Activated T-helper 1 cell treated with anti-CD3 and anti-CD28 coated beads, Interleukin-12 subunit alpha, Interleukin-12 subunit beta, Interleukin-2, Interleukin-4 antibody, amounts not matched to agents 30 ng/mL and 10 ng/mL and 1 ng/mL, durations not matched to agents 14 hours and 24 hours and 36 hours (primary cell): ENCODE measurements at regions not wholly inside any gene's neighbourhood (a gene's known extent, or its start where the extent isn't known, plus 50 kb on each side); places are given as distances from the start of the nearest gene placed in this dataset.

Experiments
- DNase-seq: peaks from one replicate; pipeline ENCODE4 v3.0.0; 2021; ENCODE audit warnings: low spot score
- H3K27ac Mint-ChIP-seq: one replicate; pipeline ENCODE4 v1.8.0; 2021; ENCODE audit warnings: mild to moderate bottlenecking, mixed read lengths
- H3K27me3 Mint-ChIP-seq: one replicate; pipeline ENCODE4 v1.8.0; 2022; ENCODE audit warnings: mild to moderate bottlenecking, moderate library complexity, mixed read lengths; ENCODE audit not compliant: insufficient read depth
- H3K36me3 Mint-ChIP-seq: one replicate; pipeline ENCODE4 v1.8.0; 2021; ENCODE audit warnings: low read depth, mixed read lengths
- H3K4me1 Mint-ChIP-seq: one replicate; pipeline ENCODE4 v1.8.0; 2021; ENCODE audit warnings: low read depth, mixed read lengths
- H3K4me3 Mint-ChIP-seq: one replicate; pipeline ENCODE4 v1.8.0; 2021; ENCODE audit warnings: mild to moderate bottlenecking, moderate library complexity, mixed read lengths
- H3K9me3 Mint-ChIP-seq: one replicate; pipeline ENCODE4 v1.8.0; 2021; ENCODE audit warnings: mixed read lengths
- intact Hi-C: fragments of 100-400 bp; cut with micrococcal nuclease; formaldehyde crosslinking; loops from one replicate; pipeline ENCODE4 v1.15.1; 2024

DNA sequence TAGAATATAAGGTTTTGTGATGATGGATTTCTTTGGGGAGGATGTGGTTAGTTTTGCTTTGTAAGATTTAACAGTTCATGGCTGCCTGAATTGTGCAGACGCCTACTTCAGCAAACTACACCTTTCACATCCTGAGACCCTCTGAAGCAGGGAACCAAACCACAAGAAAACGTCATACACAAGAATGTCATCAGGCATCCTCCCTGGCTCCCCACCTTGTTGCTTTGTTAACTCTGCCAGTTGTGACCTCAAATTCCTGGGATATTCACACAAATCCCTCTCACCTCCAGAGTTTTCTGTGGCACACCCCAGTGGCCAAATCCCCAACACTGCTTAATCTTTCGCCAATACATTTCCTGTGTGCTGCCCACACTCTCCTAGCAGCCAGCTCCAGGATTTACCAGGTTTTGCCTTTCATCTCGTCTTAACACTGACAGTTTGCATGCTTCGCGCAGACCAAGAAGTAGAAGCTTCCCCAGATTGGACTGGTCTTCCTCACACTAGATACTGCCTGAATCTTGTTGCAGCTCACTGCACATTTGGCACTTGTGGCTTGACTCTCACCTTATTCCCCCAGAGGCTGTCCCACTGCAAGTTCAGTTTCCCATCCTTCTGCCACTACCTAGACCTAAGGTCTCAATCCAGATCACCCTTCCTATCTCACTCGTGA is 51.1 kb upstream of the CTTNBP2NL start:
- no peaks in the 10 kb centered on the region for H3K36me3 Mint-ChIP-seq
- DNase-seq, result no peak
- no peak overlapping the region for H3K27ac Mint-ChIP-seq
- peaks cover 13% of the 10 kb centered on the region for H3K4me1 Mint-ChIP-seq
- intact Hi-C loops, result no loop called here
- H3K9me3 Mint-ChIP-seq, result peaks cover 5% of the 10 kb centered on the region
- H3K27me3 Mint-ChIP-seq, result peaks cover 4% of the 10 kb centered on the region
- H3K4me3 Mint-ChIP-seq, result no peak overlapping the region
